ENCODE measurements at regions not wholly inside any gene's neighbourhood (a gene's known extent, or its start where the extent isn't known, plus 50 kb on each side); places are given as distances from the start of the nearest gene placed in this dataset.

DNA sequence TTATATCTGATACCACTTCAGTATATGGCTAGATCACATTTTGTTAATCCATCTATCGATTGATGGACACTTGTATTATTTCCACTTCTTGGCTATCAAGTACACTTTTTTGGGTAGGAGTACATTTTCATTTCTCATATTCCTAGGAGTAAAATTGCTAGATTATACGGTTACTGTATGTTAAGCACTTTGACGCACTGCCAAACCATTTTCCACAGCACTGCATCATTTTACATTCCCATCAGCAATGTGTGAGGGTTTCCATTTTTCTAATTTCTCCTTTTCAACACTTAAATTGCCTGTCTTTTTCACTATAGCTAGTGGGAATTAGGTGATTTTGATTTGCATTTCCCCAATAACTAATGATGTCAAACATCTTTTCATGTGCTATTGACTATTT is 179.3 kb upstream of the B3GAT1 start:
- no peak for TF ChIP-seq CTCF (conservative IDR thresholded peaks at IDR 0.05; ENCODE audit: low read length)
- no peak for TF ChIP-seq EZH2phosphoT487 (IDR thresholded peaks at IDR 0.05; ENCODE audit: borderline replicate concordance)

Data from Loucy (cell line).